GM10248 (cell line): ENCODE measurements at regions not wholly inside any gene's neighbourhood (a gene's known extent, or its start where the extent isn't known, plus 50 kb on each side); places are given as distances from the start of the nearest gene placed in this dataset.

Source experiments
- CTCF ChIA-PET: fragments of 300-600 bp; sonication (Branson Sonifier 250); formaldehyde crosslinking; extraction: SDS; loops from one replicate; lab custom pipeline; 2021; ENCODE audit warnings: antibody characterized with exemption; lab: Yijun Ruan, JAX
- POLR2A ChIA-PET: fragments of 350-650 bp; sonication (Branson Sonifier 250); formaldehyde crosslinking; extraction: SDS; loops from one replicate; lab custom pipeline; 2020; ENCODE audit warnings: antibody characterized with exemption; lab: Yijun Ruan, JAX
- DNase-seq: peaks from one replicate; pipeline ENCODE4 v3.0.0; 2012; ENCODE audit errors: extremely low spot score
- TF ChIP-seq, protein P1 (sequence below): IDR thresholded peaks from 2 replicates; pipeline ENCODE4 v1.5.1; 2012; ENCODE audit warnings: mild to moderate bottlenecking, low read depth; ENCODE audit errors: extremely low read depth, missing control alignments, control extremely low read depth

DNA sequence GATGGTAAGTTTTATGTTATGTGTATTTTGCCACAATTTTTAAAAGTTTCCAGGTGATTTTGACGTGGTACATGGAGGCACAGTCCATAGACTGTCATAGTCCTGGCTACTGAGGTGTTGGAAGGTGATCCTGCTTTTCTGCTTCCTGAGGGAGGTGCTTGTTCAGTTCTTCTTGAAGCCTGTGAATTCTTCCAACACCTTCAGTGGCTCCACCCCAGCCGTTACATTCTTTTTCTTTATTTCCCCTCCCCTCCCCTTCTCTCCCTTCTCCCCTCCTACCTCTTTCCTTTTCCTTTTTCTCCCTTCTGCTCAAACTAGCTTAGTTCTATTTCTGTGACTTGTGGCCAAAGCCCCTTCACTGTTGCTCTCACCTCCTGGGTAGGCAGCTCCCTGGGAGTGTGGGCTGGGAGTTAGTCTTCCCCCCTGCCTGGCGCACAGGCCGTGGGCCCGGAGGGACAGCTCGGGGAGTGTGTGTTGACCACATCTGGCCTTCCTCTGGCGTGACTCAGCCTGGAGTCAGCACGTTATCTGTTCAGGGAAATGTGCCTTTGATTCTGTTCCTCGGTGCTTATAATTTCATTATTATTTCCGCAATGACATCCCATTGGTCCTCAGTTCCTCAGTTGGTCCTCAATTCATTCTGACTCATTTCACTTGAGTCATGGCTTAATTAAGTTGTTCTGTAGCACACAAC, 566.2 kb downstream of the TBC1D22A start:
- ChIA-PET CTCF (no interaction called here), POLR2A (no interaction called here)
- TF ChIP-seq, protein P1, sequence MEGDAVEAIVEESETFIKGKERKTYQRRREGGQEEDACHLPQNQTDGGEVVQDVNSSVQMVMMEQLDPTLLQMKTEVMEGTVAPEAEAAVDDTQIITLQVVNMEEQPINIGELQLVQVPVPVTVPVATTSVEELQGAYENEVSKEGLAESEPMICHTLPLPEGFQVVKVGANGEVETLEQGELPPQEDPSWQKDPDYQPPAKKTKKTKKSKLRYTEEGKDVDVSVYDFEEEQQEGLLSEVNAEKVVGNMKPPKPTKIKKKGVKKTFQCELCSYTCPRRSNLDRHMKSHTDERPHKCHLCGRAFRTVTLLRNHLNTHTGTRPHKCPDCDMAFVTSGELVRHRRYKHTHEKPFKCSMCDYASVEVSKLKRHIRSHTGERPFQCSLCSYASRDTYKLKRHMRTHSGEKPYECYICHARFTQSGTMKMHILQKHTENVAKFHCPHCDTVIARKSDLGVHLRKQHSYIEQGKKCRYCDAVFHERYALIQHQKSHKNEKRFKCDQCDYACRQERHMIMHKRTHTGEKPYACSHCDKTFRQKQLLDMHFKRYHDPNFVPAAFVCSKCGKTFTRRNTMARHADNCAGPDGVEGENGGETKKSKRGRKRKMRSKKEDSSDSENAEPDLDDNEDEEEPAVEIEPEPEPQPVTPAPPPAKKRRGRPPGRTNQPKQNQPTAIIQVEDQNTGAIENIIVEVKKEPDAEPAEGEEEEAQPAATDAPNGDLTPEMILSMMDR, result no peak
- DNase-seq, result no peak

DNA sequence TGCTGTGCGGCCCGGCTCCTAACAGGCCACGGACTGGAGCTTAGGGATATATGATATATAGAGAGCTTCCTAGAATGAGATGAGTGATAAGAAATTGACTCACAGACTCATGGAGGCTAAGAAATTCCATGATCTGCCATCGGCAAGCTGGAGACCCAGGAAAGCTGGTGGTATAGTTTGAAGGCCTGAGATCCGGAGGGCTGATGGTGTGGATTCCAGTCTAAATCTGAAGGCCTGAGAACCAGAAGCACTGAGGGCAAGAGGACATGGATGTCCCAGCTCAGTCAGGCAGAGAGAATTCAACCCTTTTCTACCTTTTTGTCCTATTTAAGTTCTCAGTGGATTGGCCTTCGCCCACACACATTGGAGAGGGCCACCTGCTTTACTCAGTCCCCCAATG, 564.8 kb downstream of the TBC1D22A start:
- POLR2A ChIA-PET, result no interaction called here
- DNase-seq, result no peak
- TF ChIP-seq, protein P1, result no peak
- CTCF ChIA-PET, result no interaction called here

DNA sequence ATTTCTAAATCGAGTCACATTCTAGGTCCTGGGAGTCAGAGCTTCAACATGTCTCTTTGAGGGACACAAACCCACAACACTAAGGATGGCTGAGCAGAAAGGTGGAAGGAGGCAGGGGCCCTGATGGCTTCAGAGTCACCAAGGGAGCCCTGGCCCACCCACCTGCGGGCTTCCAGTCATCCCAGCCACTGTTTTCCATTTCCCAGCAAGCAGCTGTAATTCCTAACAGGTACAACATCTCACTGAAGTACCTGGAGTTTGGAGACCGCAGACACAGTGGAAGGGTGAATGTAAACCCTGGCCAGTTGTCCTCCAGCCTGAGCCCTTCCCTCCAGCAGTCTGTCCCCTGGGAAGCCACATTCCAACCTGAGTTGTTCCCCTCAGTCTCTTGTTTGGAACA, 562.8 kb downstream of the TBC1D22A start:
- no peak for DNase-seq
- TF ChIP-seq, protein P1, result no peak
- ChIA-PET POLR2A (no interaction called here), CTCF (no interaction called here)

DNA sequence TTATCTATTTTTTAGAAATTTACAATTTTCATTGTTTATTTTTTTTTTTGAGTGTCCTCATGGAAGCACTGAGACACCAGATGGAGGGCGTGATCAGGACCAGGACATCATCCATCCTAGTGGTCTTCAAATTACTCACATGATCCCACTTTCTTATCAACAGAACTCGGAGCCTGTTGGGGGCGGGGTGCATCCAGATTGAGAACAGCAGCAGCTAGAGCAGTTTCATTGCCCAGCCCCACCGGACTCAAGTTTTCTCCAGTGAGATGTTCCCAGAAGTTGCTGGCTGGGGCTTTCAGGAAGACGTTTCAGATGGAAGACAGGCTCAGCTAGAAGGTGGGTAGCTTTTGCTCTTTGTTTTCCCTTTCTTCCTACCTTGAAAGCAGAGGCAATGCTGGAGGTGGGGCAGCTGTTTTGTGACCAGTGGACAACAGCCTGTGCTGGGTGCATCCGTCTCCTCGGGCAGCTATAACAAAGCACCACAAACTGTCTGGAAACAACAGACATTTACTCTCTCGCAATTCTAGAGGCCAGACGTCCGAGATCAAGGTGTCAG, 562.1 kb downstream of the TBC1D22A start:
- DNase-seq, result no peak
- ChIA-PET CTCF (no interaction called here), POLR2A (no interaction called here)
- TF ChIP-seq, protein P1, result no peak

DNA sequence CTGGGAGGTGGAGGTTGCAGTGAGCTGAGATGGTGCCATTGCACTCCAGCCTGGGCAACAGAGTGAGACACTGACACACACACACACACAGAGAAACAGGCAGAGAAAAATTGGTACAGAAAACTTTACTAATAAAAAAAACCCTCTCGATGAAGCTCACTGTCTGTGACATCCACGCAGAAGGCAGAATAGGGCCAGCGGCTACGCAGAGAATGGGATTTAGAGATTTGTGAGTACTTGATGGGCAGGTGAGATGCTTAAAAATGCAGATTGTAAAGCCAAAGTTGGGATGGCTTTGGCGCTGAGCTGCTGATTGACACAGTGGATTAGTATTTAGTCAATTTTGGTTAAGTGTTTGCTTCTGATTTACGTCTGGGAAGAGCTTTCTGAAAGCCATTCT, 561.1 kb downstream of the TBC1D22A start:
- DNase-seq, result no peak
- CTCF ChIA-PET, result no interaction called here

DNA sequence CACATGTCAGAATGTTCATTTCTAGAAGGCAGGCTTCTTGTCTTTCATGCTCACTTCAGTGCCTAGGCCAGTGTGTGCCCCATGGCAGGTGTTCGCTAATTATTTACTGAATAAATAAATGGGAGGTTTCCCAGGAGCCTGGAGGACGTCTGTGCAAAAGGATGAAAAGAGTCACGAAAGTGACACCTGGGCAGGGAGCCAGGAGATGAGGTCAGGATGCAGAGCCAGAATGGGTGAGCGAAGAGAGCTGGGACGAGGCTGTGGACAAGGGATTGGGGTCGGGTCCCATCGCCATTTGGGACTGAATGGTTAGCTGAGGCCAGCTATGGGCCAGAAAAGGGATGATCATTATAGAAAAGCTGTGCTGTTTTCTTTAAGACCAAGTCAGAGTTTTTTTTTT, 560.4 kb downstream of the TBC1D22A start:
- ChIA-PET CTCF (no interaction called here), POLR2A (no interaction called here)
- no peak for DNase-seq
- TF ChIP-seq, protein P1, result no peak

More for the DNA sequence above, 561.1 kb downstream of the TBC1D22A start:
- TF ChIP-seq, protein P1, result no peak
- POLR2A ChIA-PET, result no interaction called here
